Activated naive CD4-positive, alpha-beta T cell treated with anti-CD3 and anti-CD28 coated beads for 36 hours (primary cell): ENCODE measurements at regions not wholly inside any gene's neighbourhood (a gene's known extent, or its start where the extent isn't known, plus 50 kb on each side); places are given as distances from the start of the nearest gene placed in this dataset.

Experiments used
- CTCF ChIA-PET: fragments of 350-600 bp; sonication (Branson Sonifier 250); formaldehyde crosslinking; loops from one replicate; lab custom pipeline; 2021; ENCODE audit warnings: antibody characterized with exemption; lab: Charles Lee
- DNase-seq: peaks from one replicate; pipeline ENCODE4 v3.0.0-alpha.2; 2020
- H3K27ac Mint-ChIP-seq: one replicate; pipeline ENCODE4 v1.8.0; 2021; ENCODE audit warnings: mild to moderate bottlenecking, mixed read lengths
- H3K27me3 Mint-ChIP-seq: one replicate; pipeline ENCODE4 v1.8.0; 2021; ENCODE audit warnings: low read depth, mixed read lengths
- H3K36me3 Mint-ChIP-seq: one replicate; pipeline ENCODE4 v1.8.0; 2021; ENCODE audit warnings: low read depth, mixed read lengths
- H3K4me1 Mint-ChIP-seq: one replicate; pipeline ENCODE4 v1.8.0; 2021; ENCODE audit warnings: low read depth, mixed read lengths
- H3K4me3 Mint-ChIP-seq: one replicate; pipeline ENCODE4 v1.8.0; 2021; ENCODE audit warnings: mild to moderate bottlenecking, moderate library complexity, mixed read lengths
- H3K9me3 Mint-ChIP-seq: one replicate; pipeline ENCODE4 v1.8.0; 2021; ENCODE audit warnings: mixed read lengths
- intact Hi-C: fragments of 100-400 bp; cut with micrococcal nuclease; formaldehyde crosslinking; loops from one replicate; pipeline ENCODE4 v1.15.1; 2023

GRCh38 chr15:47514200-47514652 is 203.1 kb upstream of the SEMA6D start:
- no peak for DNase-seq
- CTCF ChIA-PET, result interaction anchor here (0.6 kb wide), 1 partner anchor 33 kb away, joined by 3 read pairs; no protein-coding TSS in a partner anchor
- H3K27me3 Mint-ChIP-seq, result no peaks in the 10 kb centered on the region

GRCh38 chr15:47516558-47516957 is 200.7 kb upstream of the SEMA6D start:
- intact Hi-C loops, result no loop called here
- CTCF ChIA-PET, result interaction anchor here (0.6 kb wide), 1 partner anchor 54 kb away, joined by 4 read pairs; no protein-coding TSS in a partner anchor
- Mint-ChIP-seq H3K4me3 (no peak overlapping the region), H3K9me3 (no peaks in the 10 kb centered on the region), H3K27me3 (no peaks in the 10 kb centered on the region), H3K27ac (no peak overlapping the region), H3K4me1 (no peaks in the 10 kb centered on the region), H3K36me3 (no peaks in the 10 kb centered on the region)
- DNase-seq, result no peak

More at GRCh38 chr15:47514200-47514652, 203.1 kb upstream of the SEMA6D start:
- Mint-ChIP-seq H3K27ac (no peak overlapping the region), H3K4me1 (no peaks in the 10 kb centered on the region), H3K36me3 (no peaks in the 10 kb centered on the region), H3K9me3 (no peaks in the 10 kb centered on the region), H3K4me3 (no peak overlapping the region)
- intact Hi-C loops, result no loop called here

- H3K27ac Mint-ChIP-seq, result no peak overlapping the region
- no peaks in the 10 kb centered on the region for H3K9me3 Mint-ChIP-seq
- H3K27me3 Mint-ChIP-seq, result no peaks in the 10 kb centered on the region
- no peaks in the 10 kb centered on the region for H3K36me3 Mint-ChIP-seq
- no peak overlapping the region for H3K4me3 Mint-ChIP-seq
- no peaks in the 10 kb centered on the region for H3K4me1 Mint-ChIP-seq
- CTCF ChIA-PET, result interaction anchor here (0.6 kb wide), 1 partner anchor 54 kb away, joined by 4 read pairs; no protein-coding TSS in a partner anchor
- intact Hi-C loops, result no loop called here
- no peak for DNase-seq
Observed at GRCh38 chr15:47516972-47517371, 200.3 kb upstream of the SEMA6D start.

DNA sequence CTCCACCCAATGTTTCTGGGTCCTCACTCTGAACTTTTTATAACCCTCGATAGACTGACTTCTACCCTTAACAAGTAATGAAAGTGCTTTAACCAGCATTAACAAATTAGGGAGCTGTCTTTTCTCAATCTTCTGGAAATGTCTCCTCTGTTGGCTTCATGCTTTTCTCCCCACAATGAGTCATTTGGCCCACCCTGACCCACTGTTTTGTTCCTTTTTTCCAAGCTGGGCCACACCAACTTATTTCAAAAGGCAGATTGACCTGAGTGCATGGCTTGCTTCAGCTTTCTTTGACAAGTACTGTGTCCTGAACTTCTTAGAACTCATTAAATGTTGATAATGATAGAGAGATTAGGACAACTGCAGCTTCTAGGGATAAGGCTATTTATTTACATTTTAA is 199.6 kb upstream of the SEMA6D start:
- CTCF ChIA-PET, result no interaction called here
- Mint-ChIP-seq H3K27ac (no peak overlapping the region), H3K9me3 (no peaks in the 10 kb centered on the region), H3K36me3 (no peaks in the 10 kb centered on the region), H3K4me1 (no peaks in the 10 kb centered on the region), H3K4me3 (no peak overlapping the region), H3K27me3 (no peaks in the 10 kb centered on the region)
- DNase-seq, result no peak
- intact Hi-C loops, result no loop called here

DNA sequence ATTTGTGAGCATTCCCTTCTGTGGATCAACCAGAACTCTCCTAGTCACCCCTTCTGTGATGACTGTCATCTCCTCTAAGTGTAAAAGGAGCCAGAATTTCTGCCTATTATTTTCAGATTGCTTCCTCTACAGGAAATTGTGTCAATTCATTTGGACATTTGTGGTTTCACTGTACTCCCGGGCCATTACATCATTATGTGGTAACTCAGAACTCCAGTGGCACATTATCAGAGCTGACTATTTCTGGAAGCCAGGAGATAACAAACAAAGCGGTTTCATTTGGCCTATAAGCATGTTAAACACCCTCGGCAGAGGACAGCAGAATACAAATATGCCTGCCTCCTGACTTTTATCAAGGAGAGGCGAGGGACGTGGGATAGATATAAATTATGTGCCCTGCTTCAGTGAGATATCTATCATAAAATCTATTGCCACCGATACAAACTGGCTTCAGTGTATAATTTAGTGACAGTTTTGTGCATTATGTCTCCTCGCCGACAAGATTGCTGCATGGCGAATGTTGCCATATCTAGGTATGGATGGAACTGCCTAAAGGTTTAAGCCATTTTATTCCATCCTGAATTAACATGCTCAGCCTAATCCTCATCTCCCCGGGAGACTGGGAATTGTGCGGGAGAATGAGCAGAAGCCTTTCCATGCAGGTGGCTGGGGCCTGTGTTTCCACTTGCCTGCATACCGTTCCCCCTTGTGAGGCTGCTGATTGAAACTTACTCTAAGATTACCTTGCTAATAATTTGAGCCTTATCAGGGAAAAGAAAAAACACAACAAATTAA is 193.4 kb upstream of the SEMA6D start:
- CTCF ChIA-PET, result no interaction called here
- H3K9me3 Mint-ChIP-seq, result no peaks in the 10 kb centered on the region
- intact Hi-C loops, result no loop called here
- no peak for DNase-seq
- no peak overlapping the region for H3K4me3 Mint-ChIP-seq
- H3K27me3 Mint-ChIP-seq, result no peaks in the 10 kb centered on the region
- no peaks in the 10 kb centered on the region for H3K4me1 Mint-ChIP-seq
- no peak overlapping the region for H3K27ac Mint-ChIP-seq
- H3K36me3 Mint-ChIP-seq, result no peaks in the 10 kb centered on the region

DNA sequence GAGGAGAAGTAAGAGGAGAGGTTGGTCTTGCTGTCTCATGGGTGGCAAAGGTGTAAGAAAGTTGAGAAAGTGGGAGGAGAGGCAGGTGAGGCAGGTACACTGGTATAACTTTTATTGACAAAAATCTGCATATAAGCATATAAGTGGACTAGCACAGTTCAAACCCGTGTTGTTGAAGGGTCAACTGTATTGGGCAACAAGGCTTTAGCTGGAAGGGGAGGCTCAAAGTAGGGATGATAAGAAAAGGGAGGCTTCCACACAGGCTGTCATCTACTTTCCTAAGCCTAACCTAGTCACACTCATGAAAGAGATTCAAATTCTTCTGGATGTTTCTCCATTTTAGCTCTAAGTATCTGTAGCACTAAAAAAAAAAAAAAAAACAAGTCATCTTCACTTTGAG is 188.1 kb upstream of the SEMA6D start:
- no peaks in the 10 kb centered on the region for H3K36me3 Mint-ChIP-seq
- CTCF ChIA-PET, result no interaction called here
- H3K27ac Mint-ChIP-seq, result no peak overlapping the region
- H3K4me1 Mint-ChIP-seq, result no peaks in the 10 kb centered on the region
- peaks cover 3% of the 10 kb centered on the region for H3K27me3 Mint-ChIP-seq
- H3K4me3 Mint-ChIP-seq, result no peak overlapping the region
- intact Hi-C loops, result no loop called here
- DNase-seq, result no peak
- H3K9me3 Mint-ChIP-seq, result no peaks in the 10 kb centered on the region

- H3K9me3 Mint-ChIP-seq, result no peaks in the 10 kb centered on the region
- DNase-seq, result no peak
- no peak overlapping the region for H3K27ac Mint-ChIP-seq
- H3K27me3 Mint-ChIP-seq, result peaks cover 6% of the 10 kb centered on the region
- H3K36me3 Mint-ChIP-seq, result no peaks in the 10 kb centered on the region
- CTCF ChIA-PET, result no interaction called here
- H3K4me3 Mint-ChIP-seq, result no peak overlapping the region
- no peaks in the 10 kb centered on the region for H3K4me1 Mint-ChIP-seq
- intact Hi-C loops, result no loop called here
Observed at GRCh38 chr15:47534673-47535072, 182.6 kb upstream of the SEMA6D start.

DNA sequence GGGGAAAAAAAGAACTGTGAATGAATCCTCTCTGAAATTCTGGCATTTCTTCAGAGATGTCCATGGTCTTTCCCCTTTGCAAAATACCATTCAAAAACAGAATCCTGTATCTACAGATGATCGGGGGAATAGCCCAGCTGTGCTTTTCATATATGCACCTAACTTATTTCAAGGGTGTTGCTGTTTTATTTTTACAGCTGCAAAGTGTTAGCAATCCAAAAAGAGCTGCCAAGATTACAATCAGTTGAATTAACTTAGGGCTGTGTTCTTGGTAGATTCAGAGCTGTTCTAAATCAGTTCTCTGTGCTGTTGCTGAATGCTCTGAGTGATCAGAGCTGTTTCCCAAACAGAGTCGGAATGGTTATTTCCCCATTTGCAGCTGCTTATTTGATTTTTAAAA is 175.7 kb upstream of the SEMA6D start:
- Mint-ChIP-seq H3K9me3 (peaks cover 2% of the 10 kb centered on the region), H3K27ac (no peak overlapping the region), H3K27me3 (peaks cover 4% of the 10 kb centered on the region), H3K4me1 (no peaks in the 10 kb centered on the region), H3K4me3 (no peak overlapping the region), H3K36me3 (no peaks in the 10 kb centered on the region)
- no peak for DNase-seq
- intact Hi-C loops, result no loop called here
- CTCF ChIA-PET, result interaction anchor here (0.5 kb wide), 1 partner anchor 1431 kb away, joined by 3 read pairs; no protein-coding TSS in a partner anchor

- H3K4me1 Mint-ChIP-seq, result no peaks in the 10 kb centered on the region
- H3K27me3 Mint-ChIP-seq, result peaks cover 4% of the 10 kb centered on the region
- DNase-seq, result no peak
- no peak overlapping the region for H3K4me3 Mint-ChIP-seq
- no peak overlapping the region for H3K27ac Mint-ChIP-seq
- H3K36me3 Mint-ChIP-seq, result no peaks in the 10 kb centered on the region
- intact Hi-C loops, result no loop called here
- CTCF ChIA-PET, result no interaction called here
- H3K9me3 Mint-ChIP-seq, result peaks cover 2% of the 10 kb centered on the region
Observed at GRCh38 chr15:47542312-47542989, 174.9 kb upstream of the SEMA6D start.

DNA sequence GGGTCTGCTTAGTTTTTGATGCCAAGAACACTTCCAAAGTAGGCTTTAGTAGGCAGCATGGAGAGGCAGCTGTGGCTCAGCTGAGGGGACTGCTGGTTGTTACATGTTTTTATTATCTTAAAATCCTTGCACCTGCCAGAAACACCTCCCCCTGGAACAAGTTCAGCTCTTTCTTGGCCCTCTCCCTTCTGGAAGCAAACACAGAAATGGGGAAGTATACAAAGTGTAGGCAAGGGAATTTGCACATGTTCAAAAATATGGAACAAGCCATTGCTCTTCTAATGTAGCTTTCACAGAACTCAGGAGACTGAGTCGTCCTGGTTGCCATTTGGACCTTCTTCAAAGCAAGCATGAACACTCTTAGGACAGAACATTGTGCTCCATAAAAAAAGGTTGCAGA is 169.1 kb upstream of the SEMA6D start:
- Mint-ChIP-seq H3K4me1 (no peaks in the 10 kb centered on the region), H3K27me3 (no peaks in the 10 kb centered on the region), H3K27ac (no peak overlapping the region), H3K9me3 (peaks cover 2% of the 10 kb centered on the region), H3K4me3 (no peak overlapping the region), H3K36me3 (no peaks in the 10 kb centered on the region)
- intact Hi-C loops, result no loop called here
- DNase-seq, result no peak
- CTCF ChIA-PET, result no interaction called here

DNA sequence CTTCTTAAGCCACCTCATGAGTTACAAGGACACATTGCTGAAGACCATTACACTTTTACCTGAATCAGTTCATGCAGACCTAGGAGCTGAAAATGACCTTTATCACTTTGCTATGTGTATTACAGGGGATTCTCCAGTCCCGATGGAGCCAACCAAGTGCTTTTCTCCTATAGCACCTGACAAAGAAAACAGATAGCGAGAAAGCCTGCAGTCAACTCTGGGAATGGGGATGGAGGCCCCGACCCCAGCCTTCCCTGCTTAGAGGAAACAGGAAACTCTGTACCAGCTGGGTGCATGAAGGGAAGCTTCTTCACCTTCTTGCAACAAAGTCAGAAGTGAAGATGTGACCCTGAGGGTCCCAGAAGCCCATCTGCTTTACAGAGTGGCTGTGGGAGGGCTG is 168.3 kb upstream of the SEMA6D start:
- Mint-ChIP-seq H3K27me3 (no peaks in the 10 kb centered on the region), H3K9me3 (no peaks in the 10 kb centered on the region), H3K4me3 (no peak overlapping the region), H3K36me3 (no peaks in the 10 kb centered on the region), H3K27ac (no peak overlapping the region), H3K4me1 (no peaks in the 10 kb centered on the region)
- intact Hi-C loops, result no loop called here
- CTCF ChIA-PET, result no interaction called here
- no peak for DNase-seq

- Mint-ChIP-seq H3K27ac (no peak overlapping the region), H3K36me3 (no peaks in the 10 kb centered on the region), H3K4me1 (no peaks in the 10 kb centered on the region), H3K4me3 (no peak overlapping the region), H3K27me3 (no peaks in the 10 kb centered on the region), H3K9me3 (no peaks in the 10 kb centered on the region)
- CTCF ChIA-PET, result interaction anchor here (0.6 kb wide), 1 partner anchor 80 kb away, joined by 5 read pairs; no protein-coding TSS in a partner anchor
- intact Hi-C loops, result no loop called here
- no peak for DNase-seq
Observed at GRCh38 chr15:47551079-47551478, 166.2 kb upstream of the SEMA6D start.
